Testis (tissue), 2 donors: ENCODE measurements at regions not wholly inside any gene's neighbourhood (a gene's known extent, or its start where the extent isn't known, plus 50 kb on each side); places are given as distances from the start of the nearest gene placed in this dataset.

Experiments used
- CTCF ChIP-seq, 3 experiments: fragments of 450-650 bp in 2 of 3; fragments of 200-600 bp in 1 of 3; sonication (generic) in 1 of 3; IDR thresholded peaks; one replicate each; pipeline ENCODE4 v1.5.1; 2016 to 2019; ENCODE audit warnings: antibody characterized with exemption in 3 of 3, mild to moderate bottlenecking in 2 of 3, moderate library complexity in 1 of 3
- POLR2A ChIP-seq: fragments of 450-650 bp; IDR thresholded peaks from one replicate; pipeline ENCODE4 v1.6.1; 2017; ENCODE audit warnings: antibody characterized with exemption, mild to moderate bottlenecking, moderate library complexity

GRCh38 chr18:60936101-60936500 is 397.1 kb upstream of the CDH20 start:
- TF ChIP-seq CTCF (IDR thresholded peaks at IDR 0.05) (no peak), POLR2A (no peak)
